Breast epithelium (tissue), 3 donors: ENCODE measurements at regions not wholly inside any gene's neighbourhood (a gene's known extent, or its start where the extent isn't known, plus 50 kb on each side); places are given as distances from the start of the nearest gene placed in this dataset.

ENCODE experiments used
- CTCF ChIP-seq, 3 donors: fragments of 450-650 bp; IDR thresholded peaks; one replicate each; pipeline ENCODE4 v1.5.1; 2016 to 2017; ENCODE audit warnings: antibody characterized with exemption in 3 of 3, mild to moderate bottlenecking in 3 of 3, moderate library complexity in 3 of 3
- POLR2A ChIP-seq: fragments of 450-650 bp; IDR thresholded peaks from one replicate; pipeline ENCODE4 v1.6.1; 2016; ENCODE audit warnings: antibody characterized with exemption, mild to moderate bottlenecking, moderate library complexity
- POLR2AphosphoS5 ChIP-seq, 3 donors: sonication (generic); formaldehyde crosslinking; IDR thresholded peaks; one replicate each; pipeline ENCODE4 v1.6.1; 2017; ENCODE audit warnings: antibody characterized with exemption in 3 of 3

- TF ChIP-seq POLR2A: no peak
- no peak for TF ChIP-seq POLR2AphosphoS5 (IDR thresholded peaks at IDR 0.05)
- no peak for TF ChIP-seq CTCF (IDR thresholded peaks at IDR 0.05)
Measured at GRCh38 chr2:52311862-52312261, 1279.9 kb upstream of the NRXN1 start.
